Brain microvascular endothelial cell (primary cell): ENCODE measurements at regions not wholly inside any gene's neighbourhood (a gene's known extent, or its start where the extent isn't known, plus 50 kb on each side); places are given as distances from the start of the nearest gene placed in this dataset.
"Not testable (repeated sequence)": the region's sequence is repeated elsewhere in the genome, so short reads cannot be mapped to it uniquely, and the experiment has no call there.

Experiments
- DNase-seq: peaks from one replicate; pipeline ENCODE4 v3.0.0-alpha.2; 2020
- H3K27ac ChIP-seq: fragments of 250-450 bp; sonication (Bioruptor Pico); 2 replicates; pipeline ENCODE4 v1.5.1; 2020; ENCODE audit warnings: mild to moderate bottlenecking, moderate library complexity
- H3K27me3 ChIP-seq: fragments of 250-450 bp; sonication (Bioruptor Pico); replicated peaks from 2 replicates; pipeline ENCODE4 v1.5.1; 2020; ENCODE audit warnings: mild to moderate bottlenecking
- H3K36me3 ChIP-seq: fragments of 250-450 bp; sonication (Bioruptor Pico); replicated peaks from 2 replicates; pipeline ENCODE4 v1.5.1; 2020; ENCODE audit warnings: mild to moderate bottlenecking
- H3K4me3 ChIP-seq: 2 replicates; pipeline ENCODE4 v1.5.1; 2011; ENCODE audit warnings: low read depth, mild to moderate bottlenecking, control low read depth, low read length, moderate library complexity
- CTCF ChIP-seq: IDR thresholded peaks from 2 replicates; pipeline ENCODE4 v1.5.1; 2011; ENCODE audit warnings: low read depth, mild to moderate bottlenecking, moderate library complexity, low read length, control low read depth, inconsistent platforms; ENCODE audit errors: missing control alignments
- in situ Hi-C: cut with HindIII; loops from 2 replicates; pipeline ENCODE4 v1.10.0; 2017; ENCODE audit warnings: low sequenced_read_pairs, low pct_ligation_motif_present

GRCh38 chr13:50171590-50172282, 156.5 kb downstream of the KCNRG start:
- Histone ChIP-seq H3K27me3 (no peaks in the 10 kb centered on the region), H3K4me3 (no peak overlapping the region), H3K27ac (no peak overlapping the region), H3K36me3 (no peaks in the 10 kb centered on the region)
- no peak for DNase-seq
- no peak for TF ChIP-seq CTCF
- in situ Hi-C loops, result no loop called here

- H3K27ac ChIP-seq, DNase-seq, H3K27me3 ChIP-seq, H3K4me3 ChIP-seq, H3K36me3 ChIP-seq, in situ Hi-C loops: not testable (repeated sequence)
These were observed 157.8 kb downstream of the KCNRG start for GRCh38 chr13:50173045-50173444.

GRCh38 chr13:50174630-50175029, 159.4 kb downstream of the KCNRG start:
- H3K27ac ChIP-seq, result no peak overlapping the region

GRCh38 chr13:50179977-50180376, 164.7 kb downstream of the KCNRG start:
- in situ Hi-C loops, result no loop called here
- H3K27me3 ChIP-seq, result no peaks in the 10 kb centered on the region
- TF ChIP-seq CTCF, result no peak

More at GRCh38 chr13:50174630-50175029, 159.4 kb downstream of the KCNRG start:
- Histone ChIP-seq H3K4me3 (no peak overlapping the region), H3K27me3 (no peaks in the 10 kb centered on the region), H3K36me3 (no peaks in the 10 kb centered on the region)
- no peak for DNase-seq
- no peak for TF ChIP-seq CTCF
- in situ Hi-C loops, result no loop called here

GRCh38 chr13:50185769-50186763, 170.8 kb downstream of the KCNRG start:
- H3K4me3 ChIP-seq, H3K27ac ChIP-seq, H3K27me3 ChIP-seq, H3K36me3 ChIP-seq, in situ Hi-C loops, DNase-seq: not testable (repeated sequence)

More at GRCh38 chr13:50179977-50180376, 164.7 kb downstream of the KCNRG start:
- no peaks in the 10 kb centered on the region for H3K36me3 ChIP-seq
- H3K4me3 ChIP-seq, result no peak overlapping the region
- no peak for DNase-seq
- no peak overlapping the region for H3K27ac ChIP-seq

- no peak overlapping the region for H3K4me3 ChIP-seq
- no peak for DNase-seq
- no peak overlapping the region for H3K27ac ChIP-seq
- TF ChIP-seq CTCF, result no peak
- in situ Hi-C loops, result no loop called here
- H3K36me3 ChIP-seq, result no peaks in the 10 kb centered on the region
- no peaks in the 10 kb centered on the region for H3K27me3 ChIP-seq
These were observed 172.2 kb downstream of the KCNRG start for GRCh38 chr13:50187352-50188029.
